ENCODE measurements at regions not wholly inside any gene's neighbourhood (a gene's known extent, or its start where the extent isn't known, plus 50 kb on each side); places are given as distances from the start of the nearest gene placed in this dataset.

DNA sequence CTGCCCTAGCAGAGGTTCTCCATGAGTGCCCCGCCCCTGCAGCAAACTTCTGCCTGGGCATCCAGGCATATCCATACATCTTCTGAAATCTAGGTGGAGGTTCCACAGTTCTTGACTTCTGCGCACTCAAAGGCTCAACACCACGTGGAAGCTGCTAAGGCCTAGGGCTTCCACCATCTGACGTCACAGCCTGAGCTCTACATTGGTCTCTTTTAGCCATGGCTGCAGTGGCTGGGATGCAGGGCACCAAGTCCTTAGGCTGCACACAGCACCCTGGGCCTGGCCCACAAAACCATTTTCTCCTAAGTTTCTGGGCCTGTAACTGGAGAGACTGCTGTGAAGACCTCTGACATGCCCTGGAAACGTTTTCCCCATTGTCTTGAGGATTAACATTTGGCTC lies 272.6 kb upstream of the PLXNA2 start:
- TF ChIP-seq, protein P1, sequence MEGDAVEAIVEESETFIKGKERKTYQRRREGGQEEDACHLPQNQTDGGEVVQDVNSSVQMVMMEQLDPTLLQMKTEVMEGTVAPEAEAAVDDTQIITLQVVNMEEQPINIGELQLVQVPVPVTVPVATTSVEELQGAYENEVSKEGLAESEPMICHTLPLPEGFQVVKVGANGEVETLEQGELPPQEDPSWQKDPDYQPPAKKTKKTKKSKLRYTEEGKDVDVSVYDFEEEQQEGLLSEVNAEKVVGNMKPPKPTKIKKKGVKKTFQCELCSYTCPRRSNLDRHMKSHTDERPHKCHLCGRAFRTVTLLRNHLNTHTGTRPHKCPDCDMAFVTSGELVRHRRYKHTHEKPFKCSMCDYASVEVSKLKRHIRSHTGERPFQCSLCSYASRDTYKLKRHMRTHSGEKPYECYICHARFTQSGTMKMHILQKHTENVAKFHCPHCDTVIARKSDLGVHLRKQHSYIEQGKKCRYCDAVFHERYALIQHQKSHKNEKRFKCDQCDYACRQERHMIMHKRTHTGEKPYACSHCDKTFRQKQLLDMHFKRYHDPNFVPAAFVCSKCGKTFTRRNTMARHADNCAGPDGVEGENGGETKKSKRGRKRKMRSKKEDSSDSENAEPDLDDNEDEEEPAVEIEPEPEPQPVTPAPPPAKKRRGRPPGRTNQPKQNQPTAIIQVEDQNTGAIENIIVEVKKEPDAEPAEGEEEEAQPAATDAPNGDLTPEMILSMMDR (IDR thresholded peaks at IDR 0.05): no peak
- intact Hi-C loops (cut with DNase I): no loop called here
- WGBS, 2 donors: 64 to 75% methylated on average over 5 of the region's 5 CpGs
- H3K4me3 ChIP-seq: no peak overlapping the region
- H3K4me1 ChIP-seq: no peaks in the 10 kb centered on the region
- H3K9me3 ChIP-seq: no peaks in the 10 kb centered on the region
- no peak overlapping the region for H3K27ac ChIP-seq
- DNase-seq (no peak), FAIRE-seq (no peak), ATAC-seq (no peak)
- no peaks in the 10 kb centered on the region for H3K36me3 ChIP-seq
- H3K27me3 ChIP-seq: no peaks in the 10 kb centered on the region

- 78 to 80% methylated on average over 1 of the region's 1 CpG for WGBS, 2 donors
- intact Hi-C loops (cut with DNase I): no loop called here
- no peak for FAIRE-seq
- Histone ChIP-seq H3K27ac (no peak overlapping the region), H3K27me3 (no peaks in the 10 kb centered on the region), H3K9me3 (no peaks in the 10 kb centered on the region), H3K36me3 (no peaks in the 10 kb centered on the region), H3K4me1 (no peaks in the 10 kb centered on the region), H3K4me3 (no peak overlapping the region)
- no peak for ATAC-seq
- no peak for DNase-seq
- TF ChIP-seq, protein P1 (IDR thresholded peaks at IDR 0.05): no peak
These were observed 276.4 kb upstream of the PLXNA2 start for GRCh38 chr1:208520438-208521099.

DNA sequence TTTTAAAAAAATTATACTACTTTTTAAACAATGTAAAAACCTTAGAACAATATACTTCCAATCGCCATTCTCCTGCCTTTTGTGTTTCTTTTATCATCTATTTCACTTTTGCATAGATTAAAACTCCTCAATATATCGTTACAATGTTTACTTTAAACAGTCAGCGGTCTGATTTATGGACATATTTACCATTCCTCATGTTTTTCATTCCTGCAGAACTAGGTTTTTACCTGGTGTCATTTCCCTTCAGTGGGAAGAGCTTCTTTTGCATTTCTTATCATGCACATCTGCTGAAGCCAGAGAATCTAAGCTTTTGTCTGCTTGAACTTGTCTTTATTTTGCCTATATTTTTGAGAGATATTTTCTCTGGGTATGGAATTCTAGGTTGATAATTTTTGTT lies 277.4 kb upstream of the PLXNA2 start:
- TF ChIP-seq, protein P1 (IDR thresholded peaks at IDR 0.05): no peak
- H3K9me3 ChIP-seq: no peaks in the 10 kb centered on the region
- H3K36me3 ChIP-seq: no peaks in the 10 kb centered on the region
- ATAC-seq (no peak), DNase-seq (no peak), FAIRE-seq (no peak)
- WGBS, 2 donors: 11 to 15% methylated on average over 3 of the region's 3 CpGs
- intact Hi-C loops (cut with DNase I): no loop called here
- H3K4me3 ChIP-seq: no peak overlapping the region
- H3K4me1 ChIP-seq: no peaks in the 10 kb centered on the region
- no peaks in the 10 kb centered on the region for H3K27me3 ChIP-seq
- H3K27ac ChIP-seq: no peak overlapping the region

DNA sequence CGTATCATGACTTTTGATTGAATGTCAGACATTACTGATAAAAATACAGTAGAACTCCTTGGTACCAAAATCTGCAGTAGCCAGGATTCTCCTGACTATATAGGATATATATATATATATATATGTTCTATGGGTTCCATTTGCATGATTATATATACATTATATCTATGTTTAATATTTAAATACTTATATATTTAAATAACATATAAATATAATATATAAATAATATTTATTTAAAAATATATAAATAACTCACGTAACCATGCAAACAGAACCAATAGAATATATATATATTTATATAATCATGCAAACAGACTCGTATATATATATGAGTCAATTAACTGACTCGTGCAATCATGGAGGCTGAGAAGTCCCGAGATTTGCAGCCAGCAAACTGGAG lies 278.8 kb upstream of the PLXNA2 start:
- Histone ChIP-seq H3K4me1 (no peaks in the 10 kb centered on the region), H3K27me3 (no peaks in the 10 kb centered on the region), H3K36me3 (no peaks in the 10 kb centered on the region), H3K9me3 (no peaks in the 10 kb centered on the region), H3K4me3 (no peak overlapping the region), H3K27ac (no peak overlapping the region)
- 74 to 83% methylated on average over 5 of the region's 5 CpGs for WGBS, 2 donors
- DNase-seq (no peak), ATAC-seq (no peak), FAIRE-seq (no peak)
- intact Hi-C loops (cut with DNase I): no loop called here
- TF ChIP-seq, protein P1 (IDR thresholded peaks at IDR 0.05): no peak

DNA sequence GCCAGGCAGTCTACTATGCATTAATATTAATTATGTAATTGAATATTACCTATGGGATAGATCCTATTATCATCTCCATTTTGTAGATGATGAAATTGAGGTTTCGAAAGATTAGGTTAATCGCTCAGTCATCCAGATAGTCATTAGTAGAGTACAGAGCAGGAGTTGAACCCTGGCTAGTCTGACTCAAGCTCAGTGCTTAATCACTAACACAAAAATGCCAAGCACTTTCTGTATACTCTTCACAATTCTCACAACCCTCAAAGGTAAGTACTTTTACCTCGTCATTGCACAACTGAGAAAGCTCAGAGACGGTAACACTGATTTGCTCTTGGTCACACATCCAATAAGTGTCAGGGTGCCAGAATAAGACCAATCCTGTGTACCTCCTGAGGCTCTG lies 280.2 kb upstream of the PLXNA2 start:
- FAIRE-seq (no peak), DNase-seq (no peak), ATAC-seq (no peak)
- intact Hi-C loops (cut with DNase I): no loop called here
- WGBS, 2 donors: 92 to 95% methylated on average over 4 of the region's 4 CpGs
- H3K9me3 ChIP-seq: no peaks in the 10 kb centered on the region
- no peak overlapping the region for H3K27ac ChIP-seq
- TF ChIP-seq, protein P1 (IDR thresholded peaks at IDR 0.05): no peak
- no peaks in the 10 kb centered on the region for H3K4me1 ChIP-seq
- no peaks in the 10 kb centered on the region for H3K36me3 ChIP-seq
- no peak overlapping the region for H3K4me3 ChIP-seq
- no peaks in the 10 kb centered on the region for H3K27me3 ChIP-seq
